HEK293 (cell line): ENCODE measurements at regions not wholly inside any gene's neighbourhood (a gene's known extent, or its start where the extent isn't known, plus 50 kb on each side); places are given as distances from the start of the nearest gene placed in this dataset.

ENCODE experiments used
- CTCF ChIA-PET: fragments of 350-600 bp; formaldehyde crosslinking; extraction: SDS; loops from one replicate; lab custom pipeline; 2021; ENCODE audit warnings: antibody characterized with exemption; lab: Yijun Ruan, JAX
- POLR2A ChIA-PET: fragments of 300-600 bp; formaldehyde crosslinking; extraction: SDS; loops from one replicate; lab custom pipeline; 2020; ENCODE audit warnings: antibody characterized with exemption, inconsistent platforms; lab: Yijun Ruan, JAX
- H3K27ac ChIP-seq: fragments of 200-500 bp; sonication (Bioruptor generic); 2 replicates; pipeline ENCODE4 v1.5.1; 2014; ENCODE audit warnings: low read depth, low read length, control low read depth, inconsistent platforms; ENCODE audit errors: extremely low read depth
- H3K36me3 ChIP-seq, 2 experiments: fragments of 200-500 bp in 1 of 2; sonication (Bioruptor generic) in 1 of 2; 1 replicate in 1 of 2; 2 replicates in 1 of 2; pipeline ENCODE4 v1.5.1; 2014 to 2017; ENCODE audit warnings: inconsistent platforms in 2 of 2, low read length in 2 of 2; ENCODE audit not compliant: control insufficient read depth in 2 of 2, insufficient read depth in 1 of 2
- H3K4me1 ChIP-seq: fragments of 200-500 bp; sonication (Bioruptor generic); 2 replicates; pipeline ENCODE4 v1.5.1; 2014; ENCODE audit warnings: mild to moderate bottlenecking, low read length, inconsistent platforms; ENCODE audit not compliant: control insufficient read depth, insufficient read depth
- H3K4me3 ChIP-seq: 2 replicates; pipeline ENCODE4 v1.5.1; 2011; ENCODE audit warnings: low read depth, mild to moderate bottlenecking, control low read depth, low read length, moderate library complexity
- H3K9me3 ChIP-seq: fragments of 200-500 bp; sonication (Bioruptor generic); 2 replicates; pipeline ENCODE4 v1.5.1; 2014; ENCODE audit warnings: low read depth, low read length, inconsistent platforms; ENCODE audit not compliant: control insufficient read depth, insufficient read depth
- BCL11B ChIP-seq: fragments of 450-650 bp; formaldehyde crosslinking; IDR thresholded peaks from 2 replicates; pipeline ENCODE4 v1.5.1; 2016; ENCODE audit warnings: low read depth, missing biosample characterization, missing genetic modification characterization
- TCF7L2 ChIP-seq: IDR thresholded peaks from 2 replicates; pipeline ENCODE4 v1.6.1; 2011; ENCODE audit warnings: low read depth, mild to moderate bottlenecking, inconsistent platforms, low read length, moderate library complexity, borderline replicate concordance
- ZBTB20 ChIP-seq: fragments of 450-650 bp; formaldehyde crosslinking; IDR thresholded peaks from 2 replicates; pipeline ENCODE4 v1.5.1; 2016; ENCODE audit warnings: missing biosample characterization, missing genetic modification characterization
- ZBTB8A ChIP-seq: fragments of 450-650 bp; formaldehyde crosslinking; IDR thresholded peaks from 2 replicates; pipeline ENCODE4 v1.5.1; 2016; ENCODE audit warnings: missing biosample characterization, missing genetic modification characterization
- ZEB2 ChIP-seq: fragments of 450-650 bp; formaldehyde crosslinking; IDR thresholded peaks from 2 replicates; pipeline ENCODE4 v1.5.1; 2016; ENCODE audit warnings: missing biosample characterization, missing genetic modification characterization
- ZNF146 ChIP-seq: fragments of 450-650 bp; formaldehyde crosslinking; IDR thresholded peaks from 2 replicates; pipeline ENCODE4 v1.5.1; 2016; ENCODE audit warnings: missing biosample characterization, missing genetic modification characterization
- ZNF174 ChIP-seq: fragments of 450-650 bp; formaldehyde crosslinking; IDR thresholded peaks from 2 replicates; pipeline ENCODE4 v1.5.0; 2017; ENCODE audit warnings: missing biosample characterization, mild to moderate bottlenecking, missing genetic modification characterization
- ZNF280C ChIP-seq: fragments of 450-650 bp; formaldehyde crosslinking; IDR thresholded peaks from 2 replicates; pipeline ENCODE4 v1.5.1; 2016; ENCODE audit warnings: missing biosample characterization, missing genetic modification characterization
- ZNF341 ChIP-seq: fragments of 450-650 bp; formaldehyde crosslinking; IDR thresholded peaks from 2 replicates; pipeline ENCODE4; 2016; ENCODE audit warnings: low read depth, missing biosample characterization, missing genetic modification characterization
- ZNF366 ChIP-seq: fragments of 450-650 bp; formaldehyde crosslinking; conservative IDR thresholded peaks from 2 replicates; pipeline ENCODE4 v1.5.1; 2016; ENCODE audit warnings: missing biosample characterization, missing genetic modification characterization
- ZNF510 ChIP-seq: fragments of 450-650 bp; formaldehyde crosslinking; IDR thresholded peaks from 2 replicates; pipeline ENCODE4 v1.5.1; 2018; ENCODE audit warnings: mild to moderate bottlenecking, missing genetic modification characterization, missing biosample characterization; ENCODE audit not compliant: insufficient replicate concordance
- ZNF621 ChIP-seq: fragments of 450-650 bp; formaldehyde crosslinking; IDR thresholded peaks from 2 replicates; pipeline ENCODE4 v1.5.1; 2017; ENCODE audit warnings: missing biosample characterization, missing genetic modification characterization
- ZNF670 ChIP-seq: fragments of 450-650 bp; formaldehyde crosslinking; IDR thresholded peaks from 2 replicates; pipeline ENCODE4 v1.5.1; 2016; ENCODE audit warnings: missing biosample characterization, missing genetic modification characterization, low read depth
- ZNF785 ChIP-seq: fragments of 450-650 bp; formaldehyde crosslinking; IDR thresholded peaks from 2 replicates; pipeline ENCODE4 v1.5.1; 2016; ENCODE audit warnings: missing biosample characterization, missing genetic modification characterization
- TF ChIP-seq, protein P1 (sequence below): fragments of 450-650 bp; formaldehyde crosslinking; IDR thresholded peaks from 2 replicates; pipeline ENCODE4 v1.5.1; 2016; ENCODE audit warnings: missing biosample characterization, missing genetic modification characterization
- TF ChIP-seq, protein P2 (sequence below): fragments of 450-650 bp; formaldehyde crosslinking; IDR thresholded peaks from 2 replicates; pipeline ENCODE4 v1.5.1; 2016; ENCODE audit warnings: missing biosample characterization, missing genetic modification characterization

DNA sequence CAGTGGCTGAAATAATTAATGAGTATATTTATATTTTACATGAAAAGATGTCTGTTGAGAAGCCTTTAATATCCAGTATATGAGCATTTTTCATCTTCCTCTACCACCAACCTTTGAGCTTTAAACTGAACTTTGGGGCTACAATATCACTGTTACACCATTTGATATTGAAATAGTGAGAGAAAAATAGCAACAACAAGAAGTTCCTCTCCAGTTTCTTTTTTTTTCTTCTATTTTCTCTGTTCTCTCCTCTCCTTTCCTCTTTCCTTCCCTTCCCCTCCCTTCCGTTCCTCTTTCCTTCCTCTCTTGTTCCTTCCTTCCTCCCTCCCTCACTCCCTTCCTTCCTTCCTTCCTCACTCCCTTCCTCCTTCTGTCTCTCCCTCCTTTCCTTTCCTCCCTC lies 1591.4 kb downstream of the PLA2G4A start:
- Histone ChIP-seq H3K4me1 (no peaks in the 10 kb centered on the region), H3K36me3 (no peaks in the 10 kb centered on the region), H3K27ac (no peak overlapping the region), H3K4me3 (no peak overlapping the region), H3K9me3 (no peaks in the 10 kb centered on the region)
- ChIA-PET POLR2A (no interaction called here), CTCF (no interaction called here)
- TF ChIP-seq ZNF366 (tag by site-specific recombination) (peak; percentile 21; the same call in 1 of the 2 replicates), ZBTB20 (tag by site-specific recombination) (no peak)

DNA sequence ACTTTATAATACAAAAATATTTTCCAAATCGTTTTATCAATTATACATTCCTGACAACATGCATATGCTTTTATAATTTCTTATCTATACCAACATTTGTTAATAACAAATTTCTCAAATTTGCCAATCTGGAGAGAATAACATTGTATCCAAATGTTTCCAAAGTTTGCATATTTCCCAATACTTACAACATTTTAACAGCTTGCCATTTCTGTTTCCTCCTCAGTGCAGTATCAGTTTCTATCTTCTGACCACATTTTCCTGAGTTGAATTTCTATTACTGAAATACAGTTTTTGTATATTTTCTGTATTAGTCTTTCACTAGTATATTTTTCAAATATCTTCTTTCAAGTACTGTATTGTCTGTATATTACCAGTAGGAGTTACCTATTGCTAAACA lies 1594.3 kb downstream of the PLA2G4A start:
- ChIA-PET POLR2A (no interaction called here), CTCF (interaction anchor here (0.6 kb wide), 1 partner anchor 35 kb away, joined by 3 read pairs; no protein-coding TSS in a partner anchor)
- no peak overlapping the region for H3K4me3 ChIP-seq
- H3K9me3 ChIP-seq = no peaks in the 10 kb centered on the region
- TF ChIP-seq ZNF510 (tag by site-specific recombination) (no peak), ZBTB8A (no peak), ZNF341 (tag by site-specific recombination) (no peak), ZNF785 (no peak), ZNF280C (tag by site-specific recombination) (no peak), TCF7L2 (no peak), BCL11B (tag by site-specific recombination) (no peak), ZEB2 (tag by site-specific recombination) (no peak), ZNF621 (tag by site-specific recombination) (no peak), ZNF146 (tag by site-specific recombination) (no peak)
- H3K4me1 ChIP-seq = no peaks in the 10 kb centered on the region
- H3K36me3 ChIP-seq = no peaks in the 10 kb centered on the region
- H3K27ac ChIP-seq = no peak overlapping the region

GRCh38 chr1:188424176-188424575 lies 1595.4 kb downstream of the PLA2G4A start:
- Histone ChIP-seq H3K4me1 (no peaks in the 10 kb centered on the region), H3K27ac (no peak overlapping the region), H3K36me3 (no peaks in the 10 kb centered on the region), H3K4me3 (no peak overlapping the region)
- CTCF ChIA-PET = no interaction called here
- POLR2A ChIA-PET = no interaction called here
- no peak for TF ChIP-seq ZNF174
- TF ChIP-seq ZNF670 (tag by site-specific recombination) = no peak
- TF ChIP-seq, protein P1, sequence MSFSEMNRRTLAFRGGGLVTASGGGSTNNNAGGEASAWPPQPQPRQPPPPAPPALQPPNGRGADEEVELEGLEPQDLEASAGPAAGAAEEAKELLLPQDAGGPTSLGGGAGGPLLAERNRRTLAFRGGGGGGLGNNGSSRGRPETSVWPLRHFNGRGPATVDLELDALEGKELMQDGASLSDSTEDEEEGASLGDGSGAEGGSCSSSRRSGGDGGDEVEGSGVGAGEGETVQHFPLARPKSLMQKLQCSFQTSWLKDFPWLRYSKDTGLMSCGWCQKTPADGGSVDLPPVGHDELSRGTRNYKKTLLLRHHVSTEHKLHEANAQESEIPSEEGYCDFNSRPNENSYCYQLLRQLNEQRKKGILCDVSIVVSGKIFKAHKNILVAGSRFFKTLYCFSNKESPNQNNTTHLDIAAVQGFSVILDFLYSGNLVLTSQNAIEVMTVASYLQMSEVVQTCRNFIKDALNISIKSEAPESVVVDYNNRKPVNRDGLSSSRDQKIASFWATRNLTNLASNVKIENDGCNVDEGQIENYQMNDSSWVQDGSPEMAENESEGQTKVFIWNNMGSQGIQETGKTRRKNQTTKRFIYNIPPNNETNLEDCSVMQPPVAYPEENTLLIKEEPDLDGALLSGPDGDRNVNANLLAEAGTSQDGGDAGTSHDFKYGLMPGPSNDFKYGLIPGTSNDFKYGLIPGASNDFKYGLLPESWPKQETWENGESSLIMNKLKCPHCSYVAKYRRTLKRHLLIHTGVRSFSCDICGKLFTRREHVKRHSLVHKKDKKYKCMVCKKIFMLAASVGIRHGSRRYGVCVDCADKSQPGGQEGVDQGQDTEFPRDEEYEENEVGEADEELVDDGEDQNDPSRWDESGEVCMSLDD (tag by site-specific recombination) = no peak
- TF ChIP-seq, protein P2, sequence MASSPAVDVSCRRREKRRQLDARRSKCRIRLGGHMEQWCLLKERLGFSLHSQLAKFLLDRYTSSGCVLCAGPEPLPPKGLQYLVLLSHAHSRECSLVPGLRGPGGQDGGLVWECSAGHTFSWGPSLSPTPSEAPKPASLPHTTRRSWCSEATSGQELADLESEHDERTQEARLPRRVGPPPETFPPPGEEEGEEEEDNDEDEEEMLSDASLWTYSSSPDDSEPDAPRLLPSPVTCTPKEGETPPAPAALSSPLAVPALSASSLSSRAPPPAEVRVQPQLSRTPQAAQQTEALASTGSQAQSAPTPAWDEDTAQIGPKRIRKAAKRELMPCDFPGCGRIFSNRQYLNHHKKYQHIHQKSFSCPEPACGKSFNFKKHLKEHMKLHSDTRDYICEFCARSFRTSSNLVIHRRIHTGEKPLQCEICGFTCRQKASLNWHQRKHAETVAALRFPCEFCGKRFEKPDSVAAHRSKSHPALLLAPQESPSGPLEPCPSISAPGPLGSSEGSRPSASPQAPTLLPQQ (tag by site-specific recombination) = no peak
- TF ChIP-seq, all 188 proteins: peak for 0
- no peaks in the 10 kb centered on the region for H3K9me3 ChIP-seq
